Upper lobe of right lung (tissue), 1 donor: ENCODE measurements at regions not wholly inside any gene's neighbourhood (a gene's known extent, or its start where the extent isn't known, plus 50 kb on each side); places are given as distances from the start of the nearest gene placed in this dataset.

Source experiments
- ATAC-seq: fragments of 200-7000 bp; cut with Tn5 transposase; one replicate; pipeline ENCODE4 v1.9.1; 2020; ENCODE audit warnings: mild to moderate bottlenecking, moderate library complexity
- DNase-seq: peaks from one replicate; pipeline ENCODE4 v3.0.0-alpha.2; 2020
- H3K27ac ChIP-seq: fragments of 200-600 bp; one replicate; pipeline ENCODE4 v1.8.0; 2022
- H3K27me3 ChIP-seq: fragments of 200-600 bp; one replicate; pipeline ENCODE4 v1.8.0; 2022; ENCODE audit warnings: mild to moderate bottlenecking
- H3K36me3 ChIP-seq: fragments of 200-600 bp; one replicate; pipeline ENCODE4 v1.8.0; 2022
- H3K4me1 ChIP-seq: fragments of 200-600 bp; one replicate; pipeline ENCODE4 v1.8.0; 2022
- H3K4me3 ChIP-seq: fragments of 200-600 bp; one replicate; pipeline ENCODE4 v1.8.0; 2022; ENCODE audit warnings: mild to moderate bottlenecking
- H3K9me3 ChIP-seq: fragments of 200-600 bp; one replicate; pipeline ENCODE4 v1.8.0; 2022
- CTCF ChIP-seq: fragments of 200-600 bp; IDR thresholded peaks from one replicate; pipeline ENCODE4 v1.8.0; 2022; ENCODE audit warnings: antibody characterized with exemption
- intact Hi-C: fragments of 100-400 bp; cut with DNase I; formaldehyde crosslinking; loops from one replicate; pipeline ENCODE4 v1.11.0; 2022
- donor health status: DM: no; HTN: yes; CAD: no; lungs with severe emphysema.

DNA sequence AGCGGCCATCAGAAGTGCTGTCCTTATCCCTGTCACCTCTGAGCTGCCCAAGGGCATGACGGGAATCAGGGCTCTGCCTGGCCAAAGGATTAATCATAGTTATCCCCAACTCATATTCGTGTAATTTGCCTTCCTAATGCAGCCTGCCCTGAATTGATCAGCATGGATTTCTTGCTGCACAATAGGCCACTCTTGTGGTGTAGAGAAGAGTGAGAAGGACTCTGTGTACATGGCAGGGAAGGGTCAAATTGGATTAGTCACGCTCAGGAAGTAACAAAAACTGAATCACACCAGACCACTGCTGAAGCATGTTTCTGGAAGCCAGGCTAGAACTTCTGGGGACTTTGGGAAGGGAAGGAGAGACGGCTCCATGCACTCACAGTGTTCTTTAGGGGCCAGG is 227.0 kb downstream of the BUB3 start:
- ATAC-seq, result no peak
- no peaks in the 10 kb centered on the region for H3K27me3 ChIP-seq
- TF ChIP-seq CTCF, result no peak
- no peaks in the 10 kb centered on the region for H3K4me1 ChIP-seq
- intact Hi-C loops, result no loop called here
- no peak overlapping the region for H3K4me3 ChIP-seq
- no peaks in the 10 kb centered on the region for H3K9me3 ChIP-seq
- no peak overlapping the region for H3K27ac ChIP-seq
- DNase-seq, result peak; percentile 13
- no peaks in the 10 kb centered on the region for H3K36me3 ChIP-seq

- no peaks in the 10 kb centered on the region for H3K27me3 ChIP-seq
- H3K36me3 ChIP-seq, result no peaks in the 10 kb centered on the region
- no peak overlapping the region for H3K4me3 ChIP-seq
- no peak for TF ChIP-seq CTCF
- DNase-seq (no peak), ATAC-seq (no peak)
- no peaks in the 10 kb centered on the region for H3K9me3 ChIP-seq
- intact Hi-C loops, result no loop called here
- H3K27ac ChIP-seq, result no peak overlapping the region
- H3K4me1 ChIP-seq, result no peaks in the 10 kb centered on the region
These were observed 228.3 kb downstream of the BUB3 start for GRCh38 chr10:123382491-123382890.

- H3K27ac ChIP-seq, result no peak overlapping the region
- no peaks in the 10 kb centered on the region for H3K4me1 ChIP-seq
- intact Hi-C loops, result no loop called here
- no peaks in the 10 kb centered on the region for H3K36me3 ChIP-seq
- H3K4me3 ChIP-seq, result no peak overlapping the region
- TF ChIP-seq CTCF, result no peak
- no peak for ATAC-seq
- no peak for DNase-seq
- H3K9me3 ChIP-seq, result no peaks in the 10 kb centered on the region
- no peaks in the 10 kb centered on the region for H3K27me3 ChIP-seq
These were observed 231.4 kb downstream of the BUB3 start for GRCh38 chr10:123385508-123386080.

DNA sequence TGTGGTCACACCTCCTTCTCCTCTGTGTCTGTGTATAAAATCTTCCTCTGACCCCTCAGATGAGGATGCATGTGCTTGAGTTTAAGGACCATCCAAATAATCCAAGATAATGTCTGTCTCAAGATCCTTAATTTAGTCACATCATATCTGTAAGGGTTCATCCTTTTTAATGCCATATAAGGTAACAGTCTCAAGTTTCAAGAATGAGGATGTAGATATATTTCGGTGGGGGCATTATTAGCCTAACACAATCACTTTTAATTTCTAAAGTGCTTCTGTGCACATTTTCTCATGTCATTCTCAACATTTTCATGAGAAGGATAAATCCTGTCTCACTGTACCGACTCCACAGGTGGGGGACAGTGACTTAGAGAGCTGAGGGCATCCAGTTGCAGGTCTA is 235.3 kb downstream of the BUB3 start:
- Histone ChIP-seq H3K27me3 (no peaks in the 10 kb centered on the region), H3K27ac (no peak overlapping the region), H3K36me3 (no peaks in the 10 kb centered on the region), H3K4me1 (no peaks in the 10 kb centered on the region), H3K4me3 (no peak overlapping the region), H3K9me3 (no peaks in the 10 kb centered on the region)
- intact Hi-C loops, result no loop called here
- DNase-seq (no peak), ATAC-seq (no peak)
- TF ChIP-seq CTCF, result no peak

DNA sequence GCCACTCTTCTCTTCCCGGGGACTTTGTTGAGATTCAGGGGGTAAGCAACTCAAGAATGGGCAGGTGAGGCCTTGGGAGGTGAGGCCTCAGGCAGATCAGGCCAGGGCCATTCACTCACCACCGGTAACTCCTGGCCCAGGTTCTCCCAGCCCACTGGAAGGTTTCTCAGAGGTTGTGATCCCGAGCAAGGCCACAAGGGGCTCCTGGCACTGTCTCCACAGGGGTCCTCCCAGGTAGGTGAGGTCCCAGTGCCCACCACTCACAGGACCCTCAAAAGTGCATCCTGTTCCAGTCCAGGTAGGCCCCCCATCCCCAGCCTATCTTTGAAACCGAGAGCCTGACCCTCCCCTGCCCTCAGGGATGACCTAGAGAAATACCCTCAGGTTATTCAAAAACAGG is 236.1 kb downstream of the BUB3 start:
- intact Hi-C loops, result no loop called here

More for the DNA sequence above, 236.1 kb downstream of the BUB3 start:
- no peaks in the 10 kb centered on the region for H3K4me1 ChIP-seq
- H3K9me3 ChIP-seq, result no peaks in the 10 kb centered on the region
- no peak overlapping the region for H3K27ac ChIP-seq
- DNase-seq (no peak), ATAC-seq (no peak)
- H3K27me3 ChIP-seq, result no peaks in the 10 kb centered on the region
- no peak overlapping the region for H3K4me3 ChIP-seq
- TF ChIP-seq CTCF, result no peak
- no peaks in the 10 kb centered on the region for H3K36me3 ChIP-seq
